GM12865 (cell line): ENCODE measurements at regions not wholly inside any gene's neighbourhood (a gene's known extent, or its start where the extent isn't known, plus 50 kb on each side); places are given as distances from the start of the nearest gene placed in this dataset.

Source experiments
- DNase-seq: peaks from one replicate; pipeline ENCODE4 v3.0.0; 2010; ENCODE audit warnings: low read depth
- H3K4me3 ChIP-seq: 2 replicates; pipeline ENCODE4 v1.5.1; 2011; ENCODE audit warnings: mild to moderate bottlenecking, low read depth, low read length, control low read depth
- TF ChIP-seq, protein P1 (sequence below): IDR thresholded peaks from 2 replicates; pipeline ENCODE4 v1.5.1; 2011; ENCODE audit warnings: low read length, control low read depth, low read depth, inconsistent platforms; ENCODE audit not compliant: insufficient read depth; ENCODE audit errors: missing control alignments

DNA sequence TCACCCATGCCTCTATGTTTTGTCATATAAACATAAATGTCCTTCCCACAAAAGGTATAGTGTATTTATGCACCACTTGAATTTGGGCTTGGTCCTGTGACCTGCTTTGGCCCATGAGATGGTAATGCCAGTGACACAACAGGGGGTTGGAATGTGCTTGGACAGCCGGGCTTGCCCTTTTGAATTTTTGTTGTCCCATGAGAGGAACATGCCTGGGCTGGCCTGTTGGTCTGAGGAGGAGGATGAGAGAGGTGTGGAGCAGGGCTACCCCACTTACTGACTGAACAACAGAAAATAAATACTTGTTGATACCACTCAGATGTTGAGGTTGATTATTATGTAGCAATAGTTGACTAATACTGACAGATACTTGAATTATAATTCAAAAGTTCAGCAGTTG, 63.2 kb upstream of the TCF4 start:
- no peak for DNase-seq
- TF ChIP-seq, protein P1, sequence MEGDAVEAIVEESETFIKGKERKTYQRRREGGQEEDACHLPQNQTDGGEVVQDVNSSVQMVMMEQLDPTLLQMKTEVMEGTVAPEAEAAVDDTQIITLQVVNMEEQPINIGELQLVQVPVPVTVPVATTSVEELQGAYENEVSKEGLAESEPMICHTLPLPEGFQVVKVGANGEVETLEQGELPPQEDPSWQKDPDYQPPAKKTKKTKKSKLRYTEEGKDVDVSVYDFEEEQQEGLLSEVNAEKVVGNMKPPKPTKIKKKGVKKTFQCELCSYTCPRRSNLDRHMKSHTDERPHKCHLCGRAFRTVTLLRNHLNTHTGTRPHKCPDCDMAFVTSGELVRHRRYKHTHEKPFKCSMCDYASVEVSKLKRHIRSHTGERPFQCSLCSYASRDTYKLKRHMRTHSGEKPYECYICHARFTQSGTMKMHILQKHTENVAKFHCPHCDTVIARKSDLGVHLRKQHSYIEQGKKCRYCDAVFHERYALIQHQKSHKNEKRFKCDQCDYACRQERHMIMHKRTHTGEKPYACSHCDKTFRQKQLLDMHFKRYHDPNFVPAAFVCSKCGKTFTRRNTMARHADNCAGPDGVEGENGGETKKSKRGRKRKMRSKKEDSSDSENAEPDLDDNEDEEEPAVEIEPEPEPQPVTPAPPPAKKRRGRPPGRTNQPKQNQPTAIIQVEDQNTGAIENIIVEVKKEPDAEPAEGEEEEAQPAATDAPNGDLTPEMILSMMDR = no peak
- no peak overlapping the region for H3K4me3 ChIP-seq

- TF ChIP-seq, protein P1 = no peak
- no peak for DNase-seq
Observed at GRCh38 chr18:55650363-55650870, 62.4 kb upstream of the TCF4 start.

DNA sequence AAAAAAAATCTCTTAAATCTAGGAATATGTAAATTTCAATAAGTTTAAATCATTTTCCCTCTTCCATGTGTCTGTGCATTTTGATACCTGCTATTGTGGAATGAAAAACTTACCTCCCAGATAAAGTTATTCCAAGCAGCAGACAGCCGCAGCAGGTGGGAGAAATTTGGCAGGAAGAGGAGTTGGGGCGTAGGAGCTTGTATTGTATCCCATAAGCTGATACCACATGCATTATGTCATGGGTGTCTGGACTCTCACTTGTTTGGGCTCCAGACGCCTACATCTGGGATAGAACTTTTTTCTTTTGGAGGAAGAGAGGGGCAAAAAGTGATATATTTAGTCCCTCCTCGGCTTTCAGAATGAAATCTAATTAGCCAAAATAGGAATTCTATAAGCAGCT, 59.3 kb upstream of the TCF4 start:
- TF ChIP-seq, protein P1 = no peak
- no peak overlapping the region for H3K4me3 ChIP-seq
- DNase-seq = no peak

More at GRCh38 chr18:55650363-55650870, 62.4 kb upstream of the TCF4 start:
- no peak overlapping the region for H3K4me3 ChIP-seq

GRCh38 chr18:55642191-55642590, 54.2 kb upstream of the TCF4 start:
- TF ChIP-seq, protein P1 = no peak
- H3K4me3 ChIP-seq = no peak overlapping the region
- DNase-seq = no peak

- TF ChIP-seq, protein P1 = no peak
- no peak for DNase-seq
Observed at GRCh38 chr18:55641486-55641885, 53.5 kb upstream of the TCF4 start.

More at GRCh38 chr18:55641486-55641885, 53.5 kb upstream of the TCF4 start:
- H3K4me3 ChIP-seq = no peak overlapping the region
